Uterus (tissue), 3 donors: ENCODE measurements at regions not wholly inside any gene's neighbourhood (a gene's known extent, or its start where the extent isn't known, plus 50 kb on each side); places are given as distances from the start of the nearest gene placed in this dataset.

Source experiments
- DNase-seq, 2 donors: peaks; one replicate each; pipeline ENCODE4 v3.0.0-alpha.2; 2019 to 2020
- H3K27ac ChIP-seq, 2 donors: fragments of 200-600 bp; sonication (generic); 1 replicate in 1 of 2; 2 replicates in 1 of 2; pipeline ENCODE4 v1.5.1; 2016 to 2018
- H3K27me3 ChIP-seq, 2 donors: fragments of 200-600 bp; sonication (generic); one replicate each; pipeline ENCODE4 v1.5.1; 2018 to 2019; ENCODE audit warnings: control low read depth in 1 of 2
- H3K36me3 ChIP-seq, 2 donors: fragments of 200-600 bp; sonication (generic); one replicate each; pipeline ENCODE4 v1.5.1; 2019; ENCODE audit warnings: control low read depth in 1 of 2
- H3K4me1 ChIP-seq, 2 donors: fragments of 200-600 bp; sonication (generic); one replicate each; pipeline ENCODE4 v1.5.1; 2018 to 2019; ENCODE audit warnings: control low read depth in 1 of 2
- H3K4me3 ChIP-seq, 2 donors: fragments of 200-600 bp; sonication (generic); 1 replicate in 1 of 2; 2 replicates in 1 of 2; pipeline ENCODE4 v1.5.1; 2018 to 2019; ENCODE audit warnings: mild to moderate bottlenecking in 1 of 2
- H3K9me3 ChIP-seq, 2 donors: fragments of 200-600 bp; sonication (generic); one replicate each; pipeline ENCODE4 v1.5.1; 2019; ENCODE audit warnings: control low read depth in 1 of 2
- CTCF ChIP-seq, 4 experiments: fragments of 200-600 bp in 2 of 4; fragments of 450-650 bp in 2 of 4; sonication (generic) in 2 of 4; IDR thresholded peaks; one replicate each; pipeline ENCODE4 v1.5.1; 2016 to 2019; ENCODE audit warnings: antibody characterized with exemption in 4 of 4, mild to moderate bottlenecking in 2 of 4, moderate library complexity in 1 of 4
- POLR2A ChIP-seq, 2 donors: fragments of 450-650 bp; IDR thresholded peaks; one replicate each; pipeline ENCODE4 v1.6.1; 2016; ENCODE audit warnings: antibody characterized with exemption in 2 of 2, mild to moderate bottlenecking in 1 of 2, moderate library complexity in 1 of 2
- intact Hi-C: fragments of 100-400 bp; cut with DNase I; formaldehyde crosslinking; loops from one replicate; pipeline ENCODE4 v1.15.1; 2023; ENCODE audit warnings: low total_unique reads
- donor health status: DM: yes; HTN: yes; CAD: no.

GRCh38 chr13:85191996-85192718, 607.1 kb downstream of the SLITRK6 start:
- Histone ChIP-seq H3K9me3 (no peaks in the 10 kb centered on the region), H3K27ac (no peak overlapping the region), H3K4me3 (no peak overlapping the region), H3K36me3 (no peaks in the 10 kb centered on the region), H3K4me1 (no peaks in the 10 kb centered on the region), H3K27me3 (no peaks in the 10 kb centered on the region)
- no peak for DNase-seq
- TF ChIP-seq CTCF (IDR thresholded peaks at IDR 0.05) (no peak), POLR2A (IDR thresholded peaks at IDR 0.05) (no peak)
- intact Hi-C loops = no loop called here

- TF ChIP-seq POLR2A (IDR thresholded peaks at IDR 0.05) (no peak), CTCF (IDR thresholded peaks at IDR 0.05) (no peak)
- intact Hi-C loops = no loop called here
Observed at GRCh38 chr13:85186356-85187045, 612.7 kb downstream of the SLITRK6 start.

GRCh38 chr13:85174291-85174690, 624.9 kb downstream of the SLITRK6 start:
- intact Hi-C loops = no loop called here
- H3K27ac ChIP-seq = no peak overlapping the region
- H3K4me3 ChIP-seq = no peak overlapping the region
- no peaks in the 10 kb centered on the region for H3K9me3 ChIP-seq
- no peaks in the 10 kb centered on the region for H3K4me1 ChIP-seq
- no peaks in the 10 kb centered on the region for H3K27me3 ChIP-seq
- TF ChIP-seq CTCF (IDR thresholded peaks at IDR 0.05) (no peak), POLR2A (IDR thresholded peaks at IDR 0.05) (no peak)
- H3K36me3 ChIP-seq = no peaks in the 10 kb centered on the region
- no peak for DNase-seq

More at GRCh38 chr13:85186356-85187045, 612.7 kb downstream of the SLITRK6 start:
- H3K36me3 ChIP-seq = no peaks in the 10 kb centered on the region
- H3K4me1 ChIP-seq = no peaks in the 10 kb centered on the region
- no peak for DNase-seq
- no peak overlapping the region for H3K27ac ChIP-seq
- no peaks in the 10 kb centered on the region for H3K27me3 ChIP-seq
- H3K4me3 ChIP-seq = no peak overlapping the region
- no peaks in the 10 kb centered on the region for H3K9me3 ChIP-seq

GRCh38 chr13:85170372-85170771, 628.8 kb downstream of the SLITRK6 start:
- Histone ChIP-seq H3K36me3 (no peaks in the 10 kb centered on the region), H3K27ac (no peak overlapping the region), H3K9me3 (no peaks in the 10 kb centered on the region), H3K4me3 (no peak overlapping the region), H3K27me3 (no peaks in the 10 kb centered on the region), H3K4me1 (no peaks in the 10 kb centered on the region)
- intact Hi-C loops = no loop called here
- TF ChIP-seq CTCF (IDR thresholded peaks at IDR 0.05) (no peak), POLR2A (IDR thresholded peaks at IDR 0.05) (no peak)
- no peak for DNase-seq

- no peak for DNase-seq
- Histone ChIP-seq H3K27me3 (no peaks in the 10 kb centered on the region), H3K36me3 (no peaks in the 10 kb centered on the region), H3K4me1 (no peaks in the 10 kb centered on the region), H3K27ac (no peak overlapping the region), H3K9me3 (no peaks in the 10 kb centered on the region), H3K4me3 (no peak overlapping the region)
- TF ChIP-seq CTCF (IDR thresholded peaks at IDR 0.05) (no peak), POLR2A (IDR thresholded peaks at IDR 0.05) (no peak)
- intact Hi-C loops = no loop called here
Observed at GRCh38 chr13:85166891-85167290, 632.3 kb downstream of the SLITRK6 start.
